ENCODE measurements at regions not wholly inside any gene's neighbourhood (a gene's known extent, or its start where the extent isn't known, plus 50 kb on each side); places are given as distances from the start of the nearest gene placed in this dataset.

- TF ChIP-seq CHD7 (IDR thresholded peaks at IDR 0.05; ENCODE audit: insufficient replicate concordance, low read length) = no peak
- TF ChIP-seq TAF7 (optimal IDR thresholded peaks at IDR 0.05; ENCODE audit: borderline replicate concordance, low read depth, low read length) = no peak
- no peak for TF ChIP-seq CREB1 (IDR thresholded peaks at IDR 0.05)
- no peak for TF ChIP-seq SIX5 (IDR thresholded peaks at IDR 0.05; ENCODE audit: low read depth, low read length)
- TF ChIP-seq NRF1 (IDR thresholded peaks at IDR 0.05; ENCODE audit: low read depth, low read length) = no peak
- TF ChIP-seq BRCA1 (IDR thresholded peaks at IDR 0.05; ENCODE audit: low read depth, low read length) = no peak
- TF ChIP-seq FOSL1 (IDR thresholded peaks at IDR 0.05; ENCODE audit: insufficient read depth, low read depth, low read length) = no peak
- TF ChIP-seq RAD21 (IDR thresholded peaks at IDR 0.05 in 1 of 2, conservative IDR thresholded peaks at IDR 0.05 in 1 of 2; ENCODE audit: low read depth in 2 of 2, low read length in 2 of 2) = no peak
These were observed 152.9 kb downstream of the SP3 start (continued) for GRCh38 chr2:173812321-173812720.
